ENCODE measurements at regions not wholly inside any gene's neighbourhood (a gene's known extent, or its start where the extent isn't known, plus 50 kb on each side); places are given as distances from the start of the nearest gene placed in this dataset.

GRCh38 chr7:8922726-8923125, 489.3 kb downstream of the NXPH1 start:
- TF ChIP-seq TEAD1 (CRISPR knock-in tag; IDR thresholded peaks at IDR 0.05), result no peak
- no peak for TF ChIP-seq ATF1 (CRISPR knock-in tag; IDR thresholded peaks at IDR 0.05)
- no peak for TF ChIP-seq CREB1 (CRISPR knock-in tag; IDR thresholded peaks at IDR 0.05)
- no peak for TF ChIP-seq USF2 (CRISPR knock-in tag; IDR thresholded peaks at IDR 0.05)
- no peak for TF ChIP-seq MLX (CRISPR knock-in tag; IDR thresholded peaks at IDR 0.05)
- no peak for TF ChIP-seq CTCF (IDR thresholded peaks at IDR 0.05)

All from WTC11 (cell line).